ENCODE measurements at regions not wholly inside any gene's neighbourhood (a gene's known extent, or its start where the extent isn't known, plus 50 kb on each side); places are given as distances from the start of the nearest gene placed in this dataset.

DNA sequence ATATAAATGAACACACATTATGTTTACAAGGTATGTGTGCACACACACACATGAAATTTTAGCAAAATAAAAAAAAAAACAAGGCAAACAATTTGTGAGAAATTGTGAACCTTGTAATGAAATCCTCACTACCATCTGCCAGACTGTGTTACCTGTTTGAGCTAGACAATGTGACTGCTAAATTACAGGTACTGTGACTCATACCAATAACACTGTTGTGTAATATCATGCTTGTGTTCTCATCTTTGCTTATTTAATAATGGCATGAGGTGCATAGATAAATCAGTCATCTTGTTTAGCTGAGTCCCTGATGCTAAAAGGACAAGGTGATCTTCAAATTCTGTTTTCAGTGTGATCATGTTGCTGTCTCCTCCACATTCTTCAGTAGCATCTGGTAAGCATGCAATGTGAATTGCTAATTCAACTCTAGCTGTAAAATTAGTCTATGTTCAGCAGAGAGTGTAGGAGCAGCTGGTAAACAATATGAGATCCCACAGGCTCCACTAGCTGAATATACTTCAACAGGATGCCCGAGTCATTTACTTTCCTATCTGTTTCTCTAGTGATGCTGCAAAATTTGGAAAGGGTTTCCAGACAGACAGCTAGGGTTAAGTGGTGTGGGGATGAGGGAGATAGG is 966.3 kb upstream of the C9orf72 start:
- TF ChIP-seq POLR2A (IDR thresholded peaks at IDR 0.05) = no peak
- TF ChIP-seq, protein P1, sequence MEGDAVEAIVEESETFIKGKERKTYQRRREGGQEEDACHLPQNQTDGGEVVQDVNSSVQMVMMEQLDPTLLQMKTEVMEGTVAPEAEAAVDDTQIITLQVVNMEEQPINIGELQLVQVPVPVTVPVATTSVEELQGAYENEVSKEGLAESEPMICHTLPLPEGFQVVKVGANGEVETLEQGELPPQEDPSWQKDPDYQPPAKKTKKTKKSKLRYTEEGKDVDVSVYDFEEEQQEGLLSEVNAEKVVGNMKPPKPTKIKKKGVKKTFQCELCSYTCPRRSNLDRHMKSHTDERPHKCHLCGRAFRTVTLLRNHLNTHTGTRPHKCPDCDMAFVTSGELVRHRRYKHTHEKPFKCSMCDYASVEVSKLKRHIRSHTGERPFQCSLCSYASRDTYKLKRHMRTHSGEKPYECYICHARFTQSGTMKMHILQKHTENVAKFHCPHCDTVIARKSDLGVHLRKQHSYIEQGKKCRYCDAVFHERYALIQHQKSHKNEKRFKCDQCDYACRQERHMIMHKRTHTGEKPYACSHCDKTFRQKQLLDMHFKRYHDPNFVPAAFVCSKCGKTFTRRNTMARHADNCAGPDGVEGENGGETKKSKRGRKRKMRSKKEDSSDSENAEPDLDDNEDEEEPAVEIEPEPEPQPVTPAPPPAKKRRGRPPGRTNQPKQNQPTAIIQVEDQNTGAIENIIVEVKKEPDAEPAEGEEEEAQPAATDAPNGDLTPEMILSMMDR (IDR thresholded peaks at IDR 0.05) = no peak
